ENCODE measurements at regions not wholly inside any gene's neighbourhood (a gene's known extent, or its start where the extent isn't known, plus 50 kb on each side); places are given as distances from the start of the nearest gene placed in this dataset.
A peak's percentile ranks its signal among the peaks of the same experiment; 100 is the strongest.

DNA sequence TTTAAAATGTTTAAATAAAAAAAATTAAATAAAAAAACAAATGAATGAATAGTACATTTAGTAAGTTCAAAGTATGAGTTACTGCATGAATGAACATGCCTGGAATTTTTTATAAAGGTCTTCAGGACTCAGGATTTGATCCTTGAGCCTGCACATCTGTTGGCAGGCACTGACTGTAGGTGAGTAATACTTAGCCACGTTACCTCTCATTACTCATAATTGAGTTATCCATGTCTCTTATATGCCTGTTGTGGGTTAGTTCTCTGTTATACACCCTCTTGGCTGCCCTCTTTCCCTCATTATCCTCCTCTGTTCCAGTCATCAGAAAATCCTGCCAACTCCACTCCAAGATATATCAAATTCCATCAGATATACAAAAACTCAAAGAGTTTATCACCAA is 276.0 kb downstream of the FBXW7 start:
- peaks cover 4% of the 10 kb centered on the region for H3K27me3 Mint-ChIP-seq (ENCODE audit: low read depth, poor library complexity)
- TF ChIP-seq, protein P1, sequence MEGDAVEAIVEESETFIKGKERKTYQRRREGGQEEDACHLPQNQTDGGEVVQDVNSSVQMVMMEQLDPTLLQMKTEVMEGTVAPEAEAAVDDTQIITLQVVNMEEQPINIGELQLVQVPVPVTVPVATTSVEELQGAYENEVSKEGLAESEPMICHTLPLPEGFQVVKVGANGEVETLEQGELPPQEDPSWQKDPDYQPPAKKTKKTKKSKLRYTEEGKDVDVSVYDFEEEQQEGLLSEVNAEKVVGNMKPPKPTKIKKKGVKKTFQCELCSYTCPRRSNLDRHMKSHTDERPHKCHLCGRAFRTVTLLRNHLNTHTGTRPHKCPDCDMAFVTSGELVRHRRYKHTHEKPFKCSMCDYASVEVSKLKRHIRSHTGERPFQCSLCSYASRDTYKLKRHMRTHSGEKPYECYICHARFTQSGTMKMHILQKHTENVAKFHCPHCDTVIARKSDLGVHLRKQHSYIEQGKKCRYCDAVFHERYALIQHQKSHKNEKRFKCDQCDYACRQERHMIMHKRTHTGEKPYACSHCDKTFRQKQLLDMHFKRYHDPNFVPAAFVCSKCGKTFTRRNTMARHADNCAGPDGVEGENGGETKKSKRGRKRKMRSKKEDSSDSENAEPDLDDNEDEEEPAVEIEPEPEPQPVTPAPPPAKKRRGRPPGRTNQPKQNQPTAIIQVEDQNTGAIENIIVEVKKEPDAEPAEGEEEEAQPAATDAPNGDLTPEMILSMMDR (IDR thresholded peaks at IDR 0.05) = no peak
- no peak overlapping the region for H3K27ac Mint-ChIP-seq

DNA sequence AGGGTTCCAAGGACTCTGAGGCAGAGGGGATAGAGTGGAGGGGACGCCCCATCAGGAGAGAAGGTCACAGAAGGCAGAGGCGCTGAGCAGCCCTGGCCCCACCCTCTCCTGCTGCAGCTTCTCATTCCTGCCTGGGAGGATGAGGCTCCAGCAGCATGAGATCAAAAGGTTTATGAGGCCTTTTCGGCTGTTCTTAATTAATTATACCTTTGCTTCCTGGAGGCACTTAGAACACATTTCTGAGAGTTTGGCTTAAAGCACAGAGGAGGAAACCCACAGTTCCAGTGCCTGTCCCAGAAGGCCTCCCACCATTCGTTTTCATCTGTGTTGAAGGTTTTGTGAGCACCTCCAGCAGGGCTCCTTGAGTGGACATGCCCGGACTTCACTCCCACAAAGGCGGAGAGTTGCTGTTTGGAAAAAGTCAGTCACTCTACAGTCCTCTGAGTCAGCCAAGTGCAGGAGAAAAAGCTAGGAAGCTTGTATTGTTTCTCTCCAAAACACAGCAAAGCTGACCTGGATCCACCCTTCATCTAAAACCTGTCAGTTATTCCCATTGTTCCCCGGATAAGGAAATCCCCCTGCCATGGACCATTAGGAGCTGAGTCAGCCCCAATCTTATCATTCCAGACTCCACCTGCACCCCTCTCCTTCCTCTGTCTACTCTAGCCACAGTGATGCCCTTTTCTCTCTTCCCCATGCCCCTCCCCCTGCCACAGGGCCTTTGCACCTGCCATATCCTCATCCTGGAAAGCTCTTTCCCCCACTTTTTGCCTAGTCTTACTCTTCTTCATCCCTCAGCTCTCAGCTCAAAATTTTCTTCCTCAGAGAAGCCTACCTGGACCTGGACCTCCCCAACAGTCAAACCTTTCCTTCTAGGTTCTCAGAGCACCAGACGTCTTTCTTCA is 276.8 kb downstream of the FBXW7 start:
- Mint-ChIP-seq H3K27ac (peak overlapping the region; percentile 89), H3K36me3 (ENCODE audit: low read depth) (peaks cover 19% of the 10 kb centered on the region), H3K9me3 (peaks cover 36% of the 10 kb centered on the region), H3K27me3 (ENCODE audit: low read depth, poor library complexity) (peaks cover 4% of the 10 kb centered on the region), H3K4me3 (no peak overlapping the region), H3K4me1 (no peaks in the 10 kb centered on the region)
- TF ChIP-seq, protein P1 (IDR thresholded peaks at IDR 0.05) = no peak
- no peak for DNase-seq

More for the DNA sequence above, 276.0 kb downstream of the FBXW7 start:
- Mint-ChIP-seq H3K36me3 (ENCODE audit: low read depth) (peaks cover 20% of the 10 kb centered on the region), H3K9me3 (peaks cover 38% of the 10 kb centered on the region), H3K4me1 (peaks cover 2% of the 10 kb centered on the region), H3K4me3 (no peak overlapping the region)
- DNase-seq = no peak

DNA sequence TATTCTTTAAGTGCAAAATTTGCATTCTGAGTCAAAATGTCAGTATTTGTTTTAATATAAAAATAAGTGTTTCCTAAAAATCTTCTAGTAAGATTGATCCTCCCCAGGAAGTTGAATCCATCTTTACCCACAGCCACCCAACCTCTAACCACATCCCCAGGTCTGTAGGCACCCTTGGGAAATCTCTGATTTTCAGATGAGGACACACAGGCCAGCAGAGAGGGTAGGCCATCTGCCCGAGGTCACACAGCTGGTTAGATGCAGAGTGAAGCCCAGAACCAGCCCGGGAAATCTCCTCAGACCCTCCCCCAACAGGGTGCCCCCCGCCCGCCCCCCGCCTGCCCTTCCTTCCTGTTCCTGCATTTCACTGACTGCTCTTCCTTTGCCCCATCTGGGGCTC is 277.5 kb downstream of the FBXW7 start:
- H3K4me3 Mint-ChIP-seq = no peak overlapping the region
- H3K27me3 Mint-ChIP-seq (ENCODE audit: low read depth, poor library complexity) = peaks cover 4% of the 10 kb centered on the region
- TF ChIP-seq, protein P1 (IDR thresholded peaks at IDR 0.05) = no peak
- peaks cover 38% of the 10 kb centered on the region for H3K9me3 Mint-ChIP-seq
- DNase-seq = no peak
- H3K27ac Mint-ChIP-seq = peak overlapping the region; percentile 89
- no peaks in the 10 kb centered on the region for H3K4me1 Mint-ChIP-seq
- peaks cover 17% of the 10 kb centered on the region for H3K36me3 Mint-ChIP-seq (ENCODE audit: low read depth)

DNA sequence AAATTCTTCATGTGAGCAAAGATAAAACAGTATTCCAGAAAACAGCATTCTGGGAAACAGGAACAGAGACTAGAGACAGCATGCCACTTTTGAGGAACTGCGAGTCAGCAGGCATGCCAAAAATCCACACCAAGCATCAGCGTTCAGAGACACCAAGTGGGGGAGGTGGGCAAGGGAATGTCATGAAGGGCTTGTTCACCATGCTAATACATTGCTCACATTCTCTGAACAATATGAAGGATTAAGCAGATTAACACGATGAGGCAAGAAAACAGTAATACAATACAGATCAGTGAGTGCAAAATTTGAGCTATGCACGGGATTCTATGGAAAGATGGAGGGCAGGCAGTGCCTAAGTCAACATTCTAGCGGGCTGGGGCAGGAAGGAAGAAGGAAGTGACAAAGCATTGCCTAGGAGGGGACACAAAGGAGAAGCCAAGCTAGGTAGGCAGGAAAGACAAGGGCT is 278.3 kb downstream of the FBXW7 start:
- Mint-ChIP-seq H3K36me3 (ENCODE audit: low read depth) (peaks cover 17% of the 10 kb centered on the region), H3K27me3 (ENCODE audit: low read depth, poor library complexity) (peaks cover 4% of the 10 kb centered on the region), H3K27ac (no peak overlapping the region), H3K4me3 (no peak overlapping the region), H3K9me3 (peaks cover 40% of the 10 kb centered on the region), H3K4me1 (no peaks in the 10 kb centered on the region)
- no peak for DNase-seq
- TF ChIP-seq, protein P1 (IDR thresholded peaks at IDR 0.05) = no peak

DNA sequence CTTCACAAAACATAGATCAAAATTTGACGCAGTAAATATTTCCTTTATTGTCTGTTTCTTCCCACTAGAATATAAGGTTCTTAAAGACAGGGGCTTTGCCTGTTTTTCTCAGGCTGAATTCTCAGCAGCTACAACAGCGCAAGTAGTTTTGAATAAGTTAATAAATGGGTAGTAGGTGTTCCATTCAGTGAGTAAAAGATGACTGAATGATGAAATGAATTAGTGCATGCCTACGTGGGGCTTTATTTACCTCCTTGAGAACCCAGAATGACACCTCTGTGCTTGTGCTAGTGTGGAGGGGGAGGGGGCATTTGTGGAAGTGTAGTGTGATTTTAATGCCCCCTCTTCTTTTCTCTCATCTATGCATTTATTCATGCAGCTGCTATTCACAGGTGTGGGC is 278.9 kb downstream of the FBXW7 start:
- H3K4me1 Mint-ChIP-seq = no peaks in the 10 kb centered on the region

More for the DNA sequence above, 278.9 kb downstream of the FBXW7 start:
- Mint-ChIP-seq H3K36me3 (ENCODE audit: low read depth) (peaks cover 17% of the 10 kb centered on the region), H3K4me3 (no peak overlapping the region), H3K27ac (no peak overlapping the region), H3K9me3 (peaks cover 40% of the 10 kb centered on the region), H3K27me3 (ENCODE audit: low read depth, poor library complexity) (peaks cover 4% of the 10 kb centered on the region)
- TF ChIP-seq, protein P1 (IDR thresholded peaks at IDR 0.05) = no peak
- no peak for DNase-seq

Measured in nephron progenitor cell (in vitro differentiated cells).